ENCODE measurements at regions not wholly inside any gene's neighbourhood (a gene's known extent, or its start where the extent isn't known, plus 50 kb on each side); places are given as distances from the start of the nearest gene placed in this dataset.
A peak's percentile ranks its signal among the peaks of the same experiment; 100 is the strongest.

GRCh38 chr7:132051311-132051710, 494.9 kb upstream of the PODXL start:
- Mint-ChIP-seq H3K4me1 (no peaks in the 10 kb centered on the region), H3K4me3 (no peak overlapping the region), H3K36me3 (no peaks in the 10 kb centered on the region), H3K9me3 (peaks cover 6% of the 10 kb centered on the region; the same call in 1 of the 2 replicates), H3K27me3 (ENCODE audit: low read depth) (no peaks in the 10 kb centered on the region), H3K27ac (no peak overlapping the region)
- POLR2A ChIA-PET: no interaction called here
- 0 out of 2 replicates have a peak, but pooled peaks have one; percentile 5 for TF ChIP-seq CTCF (IDR thresholded peaks at IDR 0.05)
- TF ChIP-seq ZNF532 (CRISPR knock-in tag; IDR thresholded peaks at IDR 0.05; ENCODE audit: borderline replicate concordance): no peak
- TF ChIP-seq MLX (CRISPR knock-in tag; IDR thresholded peaks at IDR 0.05): no peak
- no peak for TF ChIP-seq TCF7 (CRISPR knock-in tag; IDR thresholded peaks at IDR 0.05; ENCODE audit: low read depth)
- TF ChIP-seq STAT6 (CRISPR knock-in tag; conservative IDR thresholded peaks at IDR 0.05; ENCODE audit: low read depth): no peak
- no peak for ATAC-seq
- no peak for DNase-seq (ENCODE audit: low spot score)
- CTCF ChIA-PET: interaction anchor here (1.0 to 1.1 kb wide), 2 partner anchors 106 to 199 kb away, joined by 3 to 8 read pairs; no protein-coding TSS in a partner anchor

DNA sequence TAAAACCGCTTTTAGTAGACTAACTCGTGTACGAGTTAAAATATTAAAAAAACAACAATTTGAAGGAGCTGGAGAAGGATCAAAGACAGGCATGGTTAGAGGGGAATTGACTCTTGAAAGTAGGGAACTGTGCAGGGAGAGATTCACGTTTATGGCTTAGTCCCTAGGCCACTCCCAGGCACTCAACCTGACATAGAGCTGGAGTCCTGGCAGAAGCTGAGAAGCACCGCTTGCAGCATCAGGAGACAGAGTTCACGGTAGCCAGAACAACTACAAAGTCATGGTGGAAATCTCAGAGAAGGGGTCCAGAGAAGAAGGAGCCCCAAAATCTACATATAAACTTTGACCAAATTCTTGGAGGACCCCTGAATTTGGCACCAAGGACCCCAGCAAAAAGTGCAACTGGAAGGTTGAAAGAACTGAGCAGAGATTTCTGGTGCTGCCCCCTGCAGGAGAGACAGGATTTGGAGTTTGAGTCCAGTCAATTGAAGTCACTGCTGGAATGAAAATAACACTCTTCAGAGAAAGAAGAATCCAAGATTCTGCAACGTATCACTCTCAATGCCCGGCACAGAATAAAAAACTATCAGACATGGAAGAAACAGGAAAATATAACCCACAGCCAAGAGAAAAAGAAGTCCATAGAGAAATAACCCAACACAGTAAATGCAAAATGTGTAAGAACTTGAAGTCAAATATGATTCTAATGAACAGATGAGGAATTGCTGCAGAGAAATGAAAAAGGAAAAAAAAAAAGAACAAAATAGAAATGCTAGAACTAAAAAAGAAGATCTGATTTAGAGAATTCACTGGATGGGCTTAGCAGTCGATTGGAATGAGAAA, 493.3 kb upstream of the PODXL start:
- TF ChIP-seq CTCF (IDR thresholded peaks at IDR 0.05) (peak; percentile 51), ZNF396 (CRISPR knock-in tag; IDR thresholded peaks at IDR 0.05; ENCODE audit: borderline replicate concordance) (no peak)
- no peaks in the 10 kb centered on the region for H3K27me3 Mint-ChIP-seq (ENCODE audit: low read depth)
- CTCF ChIA-PET: interaction anchor here (0.6 to 1.4 kb wide), 18 partner anchors 9 to 524 kb away, joined by 3 to 16 read pairs (median 4); no protein-coding TSS in a partner anchor
- ATAC-seq (peak; percentile 78), DNase-seq (ENCODE audit: low spot score) (peak; percentile 76)
- peaks cover 6% of the 10 kb centered on the region; the same call in 1 of the 2 replicates for H3K9me3 Mint-ChIP-seq
- H3K36me3 Mint-ChIP-seq: no peaks in the 10 kb centered on the region
- H3K27ac Mint-ChIP-seq: no peak overlapping the region
- no peak overlapping the region for H3K4me3 Mint-ChIP-seq
- no peaks in the 10 kb centered on the region for H3K4me1 Mint-ChIP-seq
- POLR2A ChIA-PET: no interaction called here

GRCh38 chr7:132045481-132045980, 489.1 kb upstream of the PODXL start:
- DNase-seq (ENCODE audit: low spot score): no peak
- Mint-ChIP-seq H3K4me3 (no peak overlapping the region), H3K4me1 (no peaks in the 10 kb centered on the region), H3K27me3 (ENCODE audit: low read depth) (no peaks in the 10 kb centered on the region), H3K36me3 (no peaks in the 10 kb centered on the region), H3K9me3 (peaks cover 6% of the 10 kb centered on the region), H3K27ac (no peak overlapping the region)
- CTCF ChIA-PET: no interaction called here
- no peak for ATAC-seq
- POLR2A ChIA-PET: no interaction called here
- TF ChIP-seq GRHL2 (CRISPR knock-in tag; IDR thresholded peaks at IDR 0.05; ENCODE audit: insufficient replicate concordance, severe bottlenecking) (no peak), ZBTB21 (CRISPR knock-in tag; IDR thresholded peaks at IDR 0.05; ENCODE audit: borderline replicate concordance) (no peak), CDX4 (CRISPR knock-in tag; IDR thresholded peaks at IDR 0.05; ENCODE audit: borderline replicate concordance) (no peak), ZNF416 (CRISPR knock-in tag; IDR thresholded peaks at IDR 0.05) (no peak), JUN (CRISPR knock-in tag; IDR thresholded peaks at IDR 0.05) (no peak)
